ENCODE measurements at regions not wholly inside any gene's neighbourhood (a gene's known extent, or its start where the extent isn't known, plus 50 kb on each side); places are given as distances from the start of the nearest gene placed in this dataset.

- no peak for TF ChIP-seq CTCF (IDR thresholded peaks at IDR 0.05)
- H3K4me3 ChIP-seq, result no peak overlapping the region
- peaks cover 0 to 72% (median 39%) of the 10 kb centered on the region in 7 donors for H3K27me3 ChIP-seq
- no peak overlapping the region for H3K27ac ChIP-seq
- no peaks in the 10 kb centered on the region for H3K4me1 ChIP-seq
- no peaks in the 10 kb centered on the region for H3K36me3 ChIP-seq
- DNase-seq (no peak), ATAC-seq (no peak)
- intact Hi-C loops (cut with DNase I), result no loop called here
- WGBS, 2 donors, result 83 to 86% methylated on average over 3 of the region's 3 CpGs
- H3K9me3 ChIP-seq, result no peaks in the 10 kb centered on the region
Observed at GRCh38 chr1:30248373-30248772, 475.0 kb downstream of the MATN1 start.

GRCh38 chr1:30244801-30245200 lies 478.6 kb downstream of the MATN1 start:
- no peaks in the 10 kb centered on the region for H3K9me3 ChIP-seq
- ATAC-seq (no peak), DNase-seq (no peak)
- H3K27me3 ChIP-seq, result peaks cover 0 to 78% (median 57%) of the 10 kb centered on the region in 7 donors
- no peaks in the 10 kb centered on the region for H3K4me1 ChIP-seq
- H3K4me3 ChIP-seq, result no peak overlapping the region
- intact Hi-C loops (cut with DNase I), result no loop called here
- 84 to 86% methylated on average over 9 of the region's 9 CpGs for WGBS, 2 donors
- H3K36me3 ChIP-seq, result no peaks in the 10 kb centered on the region
- H3K27ac ChIP-seq, result no peak overlapping the region
- no peak for TF ChIP-seq CTCF (IDR thresholded peaks at IDR 0.05)

- intact Hi-C loops (cut with DNase I), result no loop called here
- H3K27me3 ChIP-seq, result peaks cover 0 to 74% (median 52%) of the 10 kb centered on the region in 7 donors
- H3K4me1 ChIP-seq, result no peaks in the 10 kb centered on the region
- H3K36me3 ChIP-seq, result no peaks in the 10 kb centered on the region
- no peak for TF ChIP-seq CTCF (IDR thresholded peaks at IDR 0.05)
- no peaks in the 10 kb centered on the region for H3K9me3 ChIP-seq
- ATAC-seq (no peak), DNase-seq (no peak)
- H3K4me3 ChIP-seq, result no peak overlapping the region
- H3K27ac ChIP-seq, result no peak overlapping the region
- 34 to 42% methylated on average over 5 of the region's 5 CpGs for WGBS, 2 donors
Observed at GRCh38 chr1:30242722-30243457, 480.5 kb downstream of the MATN1 start.

DNA sequence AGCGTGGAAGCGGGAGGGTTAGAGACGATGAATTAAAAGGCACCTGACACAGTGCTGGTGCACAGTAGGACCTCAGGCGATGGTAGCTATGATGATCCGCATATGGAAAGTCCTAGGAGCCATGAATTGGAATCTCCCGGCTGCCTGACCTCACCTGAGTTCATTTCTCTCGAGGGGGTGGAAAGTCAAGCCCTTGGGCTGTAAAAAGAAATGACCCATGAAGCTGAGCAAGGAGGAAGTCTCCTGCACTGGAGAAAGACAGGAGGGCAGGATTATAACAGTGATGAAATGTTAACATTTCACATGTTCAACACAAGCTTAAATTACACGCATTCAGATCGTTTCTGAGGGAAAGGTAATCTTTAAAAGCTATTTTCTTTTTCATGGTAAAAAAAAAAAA lies 481.2 kb downstream of the MATN1 start:
- intact Hi-C loops (cut with DNase I), result no loop called here

More for the DNA sequence above, 481.2 kb downstream of the MATN1 start:
- Histone ChIP-seq H3K4me1 (no peaks in the 10 kb centered on the region), H3K27me3 (peaks cover 0 to 68% (median 50%) of the 10 kb centered on the region in 7 donors), H3K9me3 (no peaks in the 10 kb centered on the region), H3K27ac (no peak overlapping the region), H3K4me3 (no peak overlapping the region), H3K36me3 (no peaks in the 10 kb centered on the region)
- TF ChIP-seq CTCF (IDR thresholded peaks at IDR 0.05), result no peak
- 56 to 59% methylated on average over 9 of the region's 9 CpGs for WGBS, 2 donors
- no peak for ATAC-seq
- DNase-seq, result no peak

Measured in heart right ventricle (tissue), 16 donors.